ENCODE measurements at regions not wholly inside any gene's neighbourhood (a gene's known extent, or its start where the extent isn't known, plus 50 kb on each side); places are given as distances from the start of the nearest gene placed in this dataset.

- TF ChIP-seq, protein P1, sequence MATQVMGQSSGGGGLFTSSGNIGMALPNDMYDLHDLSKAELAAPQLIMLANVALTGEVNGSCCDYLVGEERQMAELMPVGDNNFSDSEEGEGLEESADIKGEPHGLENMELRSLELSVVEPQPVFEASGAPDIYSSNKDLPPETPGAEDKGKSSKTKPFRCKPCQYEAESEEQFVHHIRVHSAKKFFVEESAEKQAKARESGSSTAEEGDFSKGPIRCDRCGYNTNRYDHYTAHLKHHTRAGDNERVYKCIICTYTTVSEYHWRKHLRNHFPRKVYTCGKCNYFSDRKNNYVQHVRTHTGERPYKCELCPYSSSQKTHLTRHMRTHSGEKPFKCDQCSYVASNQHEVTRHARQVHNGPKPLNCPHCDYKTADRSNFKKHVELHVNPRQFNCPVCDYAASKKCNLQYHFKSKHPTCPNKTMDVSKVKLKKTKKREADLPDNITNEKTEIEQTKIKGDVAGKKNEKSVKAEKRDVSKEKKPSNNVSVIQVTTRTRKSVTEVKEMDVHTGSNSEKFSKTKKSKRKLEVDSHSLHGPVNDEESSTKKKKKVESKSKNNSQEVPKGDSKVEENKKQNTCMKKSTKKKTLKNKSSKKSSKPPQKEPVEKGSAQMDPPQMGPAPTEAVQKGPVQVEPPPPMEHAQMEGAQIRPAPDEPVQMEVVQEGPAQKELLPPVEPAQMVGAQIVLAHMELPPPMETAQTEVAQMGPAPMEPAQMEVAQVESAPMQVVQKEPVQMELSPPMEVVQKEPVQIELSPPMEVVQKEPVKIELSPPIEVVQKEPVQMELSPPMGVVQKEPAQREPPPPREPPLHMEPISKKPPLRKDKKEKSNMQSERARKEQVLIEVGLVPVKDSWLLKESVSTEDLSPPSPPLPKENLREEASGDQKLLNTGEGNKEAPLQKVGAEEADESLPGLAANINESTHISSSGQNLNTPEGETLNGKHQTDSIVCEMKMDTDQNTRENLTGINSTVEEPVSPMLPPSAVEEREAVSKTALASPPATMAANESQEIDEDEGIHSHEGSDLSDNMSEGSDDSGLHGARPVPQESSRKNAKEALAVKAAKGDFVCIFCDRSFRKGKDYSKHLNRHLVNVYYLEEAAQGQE (IDR thresholded peaks at IDR 0.05; ENCODE audit: low read depth) = no peak
- TF ChIP-seq ATF3 (IDR thresholded peaks at IDR 0.05) (no peak), SP1 (IDR thresholded peaks at IDR 0.05; ENCODE audit: low read depth) (no peak)
These were observed 1548.1 kb upstream of the ZEB2 start (continued) for GRCh38 chr2:146068051-146068450.

DNA sequence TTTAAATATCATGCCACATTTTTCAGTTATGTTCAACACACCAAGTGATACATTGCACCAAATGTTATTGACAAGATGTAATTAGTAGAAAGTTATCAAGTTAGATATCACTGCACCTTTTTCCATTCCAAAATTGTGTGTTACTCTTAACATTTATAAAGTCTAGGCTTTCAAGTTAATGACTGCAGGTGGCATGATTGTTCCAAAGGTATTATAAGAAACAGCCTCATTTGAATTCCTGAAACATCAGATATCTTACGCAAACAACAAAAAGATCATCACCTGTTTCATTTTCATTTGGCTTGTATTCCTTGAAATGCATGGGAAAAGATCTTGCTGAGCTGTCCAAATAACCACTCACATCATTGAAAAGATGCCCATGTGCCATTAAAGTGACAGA is 1528.2 kb upstream of the ZEB2 start:
- no peaks in the 10 kb centered on the region for H3K79me2 ChIP-seq (ENCODE audit: insufficient read depth, low read length)
- H3K27ac ChIP-seq (ENCODE audit: low read depth, low read length) = no peak overlapping the region
- H3K9ac ChIP-seq (ENCODE audit: low read length) = no peak overlapping the region
- H4K20me1 ChIP-seq (ENCODE audit: insufficient read depth) = no peaks in the 10 kb centered on the region; the same call in 1 of the 2 replicates
- no peaks in the 10 kb centered on the region; the same call in 1 of the 2 replicates for H3K9me2 ChIP-seq (ENCODE audit: insufficient read depth)
- no peaks in the 10 kb centered on the region for H3K9me3 ChIP-seq (ENCODE audit: control insufficient read depth in 1 of 2, insufficient read depth in 1 of 2, low read depth in 1 of 2, low read length in 2 of 2)
- no peaks in the 10 kb centered on the region for H3K27me3 ChIP-seq (ENCODE audit: insufficient read depth, low read length)
- H3K4me3 ChIP-seq (replicated peaks in 1 of 2; ENCODE audit: low read depth in 1 of 2, low read length in 2 of 2) = no peak overlapping the region
- no TSS peak for BruUV-seq (replicated peaks)
- ChIA-PET POLR2A (no interaction called here), CTCF (no interaction called here), RAD21 (ENCODE audit: low non-redundant PET in 1 of 2, low total read pairs in 2 of 2, uncharacterized antibody in 2 of 2, unreplicated experiment in 2 of 2) (no interaction called here)
- intact Hi-C loops (cut with micrococcal nuclease) = no loop called here
- H2AFZ ChIP-seq (ENCODE audit: low read depth, low read length, poor library complexity, severe bottlenecking) = no peak overlapping the region
- DNase-seq (ENCODE audit: low read depth, low spot score) (no peak), ATAC-seq (no peak)
- H3K4me2 ChIP-seq (ENCODE audit: low read length) = no peak overlapping the region
- no peaks in the 10 kb centered on the region for H3K4me1 ChIP-seq (ENCODE audit: control insufficient read depth in 1 of 2, insufficient read depth in 2 of 2, low read length in 2 of 2)
- no peaks in the 10 kb centered on the region for H3K36me3 ChIP-seq (ENCODE audit: control insufficient read depth in 1 of 2, insufficient read depth in 2 of 2, low read length in 2 of 2)
- TF ChIP-seq, protein P2, sequence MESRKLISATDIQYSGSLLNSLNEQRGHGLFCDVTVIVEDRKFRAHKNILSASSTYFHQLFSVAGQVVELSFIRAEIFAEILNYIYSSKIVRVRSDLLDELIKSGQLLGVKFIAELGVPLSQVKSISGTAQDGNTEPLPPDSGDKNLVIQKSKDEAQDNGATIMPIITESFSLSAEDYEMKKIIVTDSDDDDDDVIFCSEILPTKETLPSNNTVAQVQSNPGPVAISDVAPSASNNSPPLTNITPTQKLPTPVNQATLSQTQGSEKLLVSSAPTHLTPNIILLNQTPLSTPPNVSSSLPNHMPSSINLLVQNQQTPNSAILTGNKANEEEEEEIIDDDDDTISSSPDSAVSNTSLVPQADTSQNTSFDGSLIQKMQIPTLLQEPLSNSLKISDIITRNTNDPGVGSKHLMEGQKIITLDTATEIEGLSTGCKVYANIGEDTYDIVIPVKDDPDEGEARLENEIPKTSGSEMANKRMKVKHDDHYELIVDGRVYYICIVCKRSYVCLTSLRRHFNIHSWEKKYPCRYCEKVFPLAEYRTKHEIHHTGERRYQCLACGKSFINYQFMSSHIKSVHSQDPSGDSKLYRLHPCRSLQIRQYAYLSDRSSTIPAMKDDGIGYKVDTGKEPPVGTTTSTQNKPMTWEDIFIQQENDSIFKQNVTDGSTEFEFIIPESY (IDR thresholded peaks at IDR 0.05; ENCODE audit: extremely low read depth, insufficient replicate concordance, low read length) = no peak
- TF ChIP-seq RAD21 (IDR thresholded peaks at IDR 0.05; ENCODE audit: low read depth) (0 out of 2 replicates have a peak, but pooled peaks have one; percentile 14), EZH2 (IDR thresholded peaks at IDR 0.05) (no peak), MAX (IDR thresholded peaks at IDR 0.05) (no peak), ZNF274 (IDR thresholded peaks at IDR 0.05; ENCODE audit: low read depth, low read length) (no peak)
- TF ChIP-seq, protein P1 (IDR thresholded peaks at IDR 0.05; ENCODE audit: low read depth) = no peak
